ENCODE measurements at regions not wholly inside any gene's neighbourhood (a gene's known extent, or its start where the extent isn't known, plus 50 kb on each side); places are given as distances from the start of the nearest gene placed in this dataset.
"Not testable (repeated sequence)": the region's sequence is repeated elsewhere in the genome, so short reads cannot be mapped to it uniquely, and the experiment has no call there.

DNA sequence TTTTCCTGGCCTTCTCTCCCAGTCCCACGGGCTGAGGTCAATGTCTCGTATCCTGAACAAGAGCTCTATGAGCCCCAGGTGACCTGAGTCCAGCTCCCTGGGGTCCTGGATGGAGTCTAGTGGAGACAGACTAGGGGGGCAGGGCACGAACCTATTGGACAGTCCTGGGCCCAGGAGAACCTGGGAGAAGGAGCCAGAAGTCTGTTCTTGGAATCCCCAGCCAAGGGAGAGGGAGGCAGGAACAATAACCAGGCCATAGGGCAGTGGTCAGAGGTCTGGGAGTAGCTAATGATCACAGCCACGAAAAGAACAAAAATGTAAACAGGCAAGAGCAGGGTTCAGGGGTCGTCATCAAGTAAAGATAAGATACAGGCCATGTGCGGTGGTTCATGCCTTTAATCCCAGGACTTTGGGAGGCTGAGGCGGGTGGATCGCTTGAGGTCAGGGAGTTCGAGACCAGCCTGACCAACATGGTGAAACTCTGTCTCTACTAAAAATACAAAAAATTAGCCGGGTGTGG lies 60.8 kb downstream of the COPRS start:
- DNase-seq = no peak

DNA sequence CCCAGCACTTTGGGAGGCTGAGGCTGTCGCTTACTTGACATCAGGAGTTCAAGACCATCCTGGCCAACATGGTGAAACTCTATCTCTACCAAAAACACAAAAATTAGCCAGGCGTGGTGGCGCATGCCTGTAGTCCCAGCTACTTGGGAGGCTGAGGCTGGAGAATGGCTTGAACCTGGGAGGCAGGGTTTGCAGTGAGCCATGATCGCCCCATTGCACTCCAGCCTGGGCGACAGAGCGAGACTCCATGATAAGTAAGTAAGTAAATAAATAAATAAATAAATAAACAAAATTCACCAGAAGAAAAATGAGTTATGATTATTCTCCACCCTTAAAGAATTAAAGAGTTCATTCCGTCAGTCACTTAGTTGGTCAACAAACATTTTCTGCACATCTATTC lies 63.1 kb downstream of the COPRS start:
- DNase-seq = not testable (repeated sequence)

DNA sequence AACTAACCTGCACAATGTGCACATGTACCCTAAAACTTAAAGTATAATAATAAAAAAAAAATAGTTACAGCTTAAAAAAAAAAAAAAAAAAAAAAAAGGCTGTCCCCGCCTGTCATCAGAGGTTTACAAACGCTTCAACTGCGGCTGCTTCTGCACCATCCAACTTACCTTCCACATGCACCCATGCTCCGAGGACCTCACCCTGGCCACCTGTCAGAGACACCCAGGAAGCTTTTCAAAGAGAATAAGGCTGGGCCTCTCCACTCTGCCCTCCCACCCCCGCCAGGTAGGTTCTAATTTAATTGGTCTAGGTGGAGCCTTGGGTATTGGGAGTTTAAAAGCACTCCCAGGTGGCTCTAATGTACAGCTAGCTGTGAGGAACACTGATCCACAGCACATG lies 64.9 kb downstream of the COPRS start:
- DNase-seq = no peak

DNA sequence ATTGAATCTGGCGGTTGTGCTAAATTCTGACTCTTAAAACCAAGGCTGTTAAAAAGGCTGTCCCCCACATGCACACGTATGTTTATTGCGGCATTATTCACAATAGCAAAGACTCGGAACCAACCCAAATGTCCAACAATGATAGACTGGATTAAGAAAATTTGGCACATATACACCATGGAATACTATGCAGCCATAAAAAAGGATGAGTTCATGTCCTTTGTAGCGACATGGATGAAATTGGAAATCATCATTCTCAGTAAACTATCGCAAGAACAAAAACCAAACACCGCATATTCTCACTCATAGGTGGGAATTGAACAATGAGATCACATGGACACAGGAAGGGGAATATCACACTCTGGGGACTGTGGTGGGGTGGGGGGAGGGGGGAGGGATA lies 65.4 kb downstream of the COPRS start:
- not testable (repeated sequence) for DNase-seq

DNA sequence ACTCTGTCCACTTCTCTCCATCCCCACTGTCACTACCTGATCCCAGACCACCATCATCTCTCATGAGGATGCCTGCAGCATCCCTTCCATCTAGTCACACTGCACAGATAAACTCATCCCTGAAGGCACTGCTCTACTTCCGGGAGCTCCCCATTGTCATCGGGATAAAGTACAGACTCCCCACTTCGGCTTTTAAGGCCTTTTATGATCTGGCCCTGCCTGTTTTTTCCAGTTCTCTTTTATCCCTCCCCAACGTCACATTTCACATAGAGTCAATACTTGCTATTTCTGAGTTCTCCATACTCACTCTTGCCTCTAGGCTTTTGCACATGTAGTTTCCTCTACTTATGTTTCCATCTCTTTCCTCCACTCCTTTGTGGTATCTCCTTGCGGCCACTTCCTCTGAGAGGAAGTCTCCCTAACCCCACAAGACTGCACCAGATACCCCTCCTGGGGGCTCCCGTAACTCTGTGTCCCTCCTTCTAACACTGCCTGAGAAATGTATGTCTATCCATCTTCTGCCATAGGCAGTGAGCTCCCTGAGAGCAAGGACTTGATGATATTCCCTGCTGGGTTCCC lies 66.9 kb downstream of the COPRS start:
- no peak for DNase-seq

DNA sequence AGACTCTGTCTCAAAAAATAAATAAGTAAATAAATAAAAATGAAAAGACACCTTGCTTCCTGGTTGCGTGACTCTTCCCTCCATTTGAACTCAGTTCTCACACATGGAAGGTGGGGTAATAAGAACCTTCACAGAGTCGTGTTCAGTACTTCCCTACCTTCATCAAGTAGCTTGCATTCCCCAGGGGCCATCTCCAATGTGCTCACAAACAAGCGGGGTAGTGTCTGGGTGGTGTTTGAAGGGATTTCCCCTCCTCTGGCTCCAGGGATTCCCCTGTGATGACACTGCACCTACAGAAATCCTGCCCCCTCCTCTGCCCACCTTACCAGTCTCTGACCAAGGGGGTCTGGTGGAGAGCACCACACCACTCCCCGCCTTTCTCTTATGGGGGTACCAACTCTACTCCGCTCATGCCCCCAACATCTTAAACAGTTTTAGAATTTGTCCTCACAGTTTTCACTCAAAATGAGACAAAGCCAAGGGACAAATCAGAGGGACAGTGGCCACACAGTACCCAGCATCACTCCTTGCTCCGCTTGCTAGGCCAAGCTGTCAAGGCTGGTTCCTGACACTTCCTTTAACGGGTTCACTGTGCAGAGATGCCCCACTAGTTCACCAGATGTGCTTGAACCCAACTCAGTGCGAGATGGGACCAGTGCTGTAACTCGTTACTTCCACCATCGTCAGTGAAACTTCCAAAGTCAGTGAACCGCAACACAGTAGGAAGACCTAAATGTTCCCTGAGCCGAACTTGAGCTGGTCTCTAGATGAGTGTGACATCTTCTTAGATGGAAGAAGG lies 69.1 kb downstream of the COPRS start:
- DNase-seq = no peak

DNA sequence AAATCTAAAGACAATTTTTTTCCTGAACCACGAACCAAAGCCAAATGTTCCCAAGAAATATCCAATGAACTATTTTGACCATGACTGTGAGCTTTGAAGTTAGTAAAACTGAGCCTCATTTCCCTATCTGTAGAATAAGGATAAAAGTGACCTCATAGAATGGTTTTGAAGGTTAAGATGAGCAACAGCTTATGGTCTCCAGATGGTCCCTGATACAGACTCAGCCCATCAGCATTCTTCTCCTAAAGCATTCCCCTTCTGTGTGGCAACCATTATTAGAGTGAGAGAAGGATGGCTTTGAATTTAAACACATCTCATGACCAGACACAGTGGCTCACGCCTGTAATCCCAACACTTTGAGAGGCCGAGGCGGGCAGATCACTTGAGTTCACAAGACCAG lies 70.1 kb downstream of the COPRS start:
- DNase-seq = no peak

DNA sequence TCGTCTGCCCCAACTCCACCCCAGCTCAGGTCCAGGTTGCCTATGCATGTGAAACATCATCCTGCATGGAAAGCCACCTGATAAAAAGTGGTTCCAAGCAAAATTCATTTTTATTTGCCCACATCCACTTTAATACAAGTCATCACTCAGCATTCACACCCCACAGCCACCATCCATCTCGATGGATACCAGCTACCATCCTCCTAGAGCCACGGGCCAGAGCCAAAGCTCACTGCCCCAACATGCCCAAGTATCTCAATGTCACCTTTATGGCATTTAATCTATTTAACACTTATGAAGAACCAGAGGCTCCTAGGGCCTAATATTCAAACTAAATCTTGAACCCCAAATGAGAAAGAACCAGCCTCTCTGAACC lies 70.5 kb downstream of the COPRS start:
- no peak for DNase-seq

DNA sequence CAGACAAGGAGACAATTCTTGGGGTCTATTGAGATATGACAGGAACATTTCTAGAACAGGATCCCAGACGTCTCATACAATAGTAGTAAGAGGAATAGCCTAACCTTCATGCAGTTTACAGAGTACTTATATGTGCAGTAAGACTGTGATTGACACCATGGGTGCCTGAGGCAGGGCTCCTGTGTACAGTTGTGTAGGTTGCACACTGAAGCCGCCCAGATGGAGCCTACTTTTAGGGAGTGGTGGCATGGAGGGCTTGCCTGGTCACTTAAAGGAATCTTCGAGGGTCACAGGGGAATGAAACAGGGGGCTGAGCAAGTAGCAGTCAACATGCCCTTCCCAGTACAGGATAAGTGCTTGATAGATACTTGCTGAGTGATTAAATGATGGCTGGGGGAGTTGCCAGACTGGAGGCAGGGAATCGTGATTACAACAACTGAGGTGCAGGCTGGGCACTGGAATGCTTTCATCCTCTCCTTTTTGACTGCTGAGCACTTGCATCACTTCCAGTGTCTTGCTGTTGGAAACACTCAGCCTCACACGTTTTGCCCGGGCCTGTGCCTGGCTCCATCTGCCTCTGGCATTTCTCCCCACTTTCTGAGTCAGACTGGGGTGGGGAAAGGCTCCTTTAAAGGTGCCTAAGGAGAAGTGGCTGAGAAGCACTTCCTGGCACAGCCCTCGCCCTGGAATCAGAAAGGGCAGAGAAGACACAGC lies 71.0 kb downstream of the COPRS start:
- no peak for DNase-seq

DNA sequence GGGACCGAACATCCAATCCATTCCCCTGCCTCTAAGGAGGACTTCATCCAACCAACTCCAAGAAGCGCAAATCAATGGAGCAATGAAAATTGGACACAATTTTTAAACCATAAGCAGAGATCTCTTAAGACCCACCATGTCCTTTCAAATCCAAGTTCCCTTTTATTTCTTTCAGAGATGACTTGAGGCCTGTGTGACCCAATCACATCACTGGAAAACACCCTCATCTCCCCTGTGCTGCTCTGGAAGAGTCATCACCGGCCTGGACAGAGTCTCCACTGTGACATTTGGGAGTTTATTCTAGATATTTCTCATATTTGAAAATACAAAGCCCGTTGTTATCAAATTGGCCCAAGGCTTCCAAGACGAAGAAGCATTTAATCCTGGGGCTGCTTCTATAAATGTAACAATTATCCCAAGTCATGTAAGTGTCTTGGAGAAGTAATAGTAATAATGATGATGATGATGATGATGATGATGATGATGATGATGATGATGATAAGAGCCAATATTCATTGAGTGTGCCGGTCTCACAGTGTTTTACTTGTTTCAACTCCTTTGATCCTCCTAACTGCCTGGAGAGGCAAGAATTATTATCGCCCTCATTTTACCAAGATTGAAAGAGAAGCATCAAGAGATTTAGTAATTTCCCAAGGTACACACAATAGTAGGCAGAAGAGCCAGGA lies 72.1 kb downstream of the COPRS start:
- no peak for DNase-seq

DNA sequence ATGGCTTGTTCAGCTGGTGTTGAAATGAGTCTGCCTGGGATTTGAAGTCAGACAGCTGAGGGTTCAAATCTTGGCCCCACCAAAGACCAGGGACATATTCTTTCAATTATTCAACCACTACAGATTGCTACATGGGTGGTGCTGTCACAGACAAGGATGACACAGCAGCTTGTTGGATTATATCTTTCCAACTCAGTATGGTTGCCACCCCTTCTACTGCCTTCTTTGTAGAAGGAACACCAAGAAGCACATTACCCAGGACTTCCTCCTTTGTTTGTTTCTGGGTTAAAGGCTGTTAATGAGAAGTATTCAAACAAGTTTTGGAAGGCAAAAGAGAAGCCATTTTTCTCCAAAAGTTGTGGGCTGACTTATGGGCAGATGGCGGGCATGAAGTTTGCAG lies 78.6 kb downstream of the COPRS start:
- DNase-seq = no peak

DNA sequence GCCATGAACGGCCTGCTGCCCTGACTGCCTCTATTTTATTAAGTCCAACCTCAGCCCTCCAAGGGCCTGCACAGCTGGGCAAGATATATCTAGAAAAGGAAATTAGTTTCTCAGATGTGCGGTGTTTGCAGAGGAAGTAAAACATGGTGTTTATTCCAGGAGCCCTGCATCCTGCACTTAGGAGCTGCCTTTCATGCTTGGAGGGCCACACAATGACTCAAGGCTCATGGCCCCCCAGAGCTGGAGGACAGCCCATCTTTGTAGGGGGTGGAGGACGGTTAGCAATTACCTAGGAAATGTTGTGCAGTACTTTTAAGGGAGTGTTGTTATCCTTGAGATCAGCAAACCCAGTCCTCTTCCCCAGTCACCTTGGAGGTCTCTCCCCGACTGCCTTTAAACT lies 80.5 kb downstream of the COPRS start:
- DNase-seq = no peak

DNA sequence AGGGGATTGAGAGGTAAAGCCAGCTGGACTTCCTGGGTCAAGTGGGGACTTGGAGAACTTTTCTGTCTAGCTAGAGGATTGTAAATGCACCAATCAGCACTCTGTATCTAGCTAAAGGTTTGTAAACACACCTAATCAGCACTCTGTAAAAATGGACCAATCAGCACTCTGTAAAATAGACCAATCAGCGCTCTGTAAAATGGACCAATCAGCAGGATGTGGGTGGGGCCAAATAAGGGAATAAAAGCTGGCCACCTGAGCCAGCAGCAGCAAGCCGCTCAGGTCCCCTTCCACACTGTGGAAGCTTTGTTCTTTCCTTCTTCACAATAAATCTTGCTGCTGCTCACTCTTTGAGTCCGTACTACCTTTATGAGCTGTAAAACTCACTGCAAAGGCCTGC lies 87.7 kb downstream of the COPRS start:
- not testable (repeated sequence) for DNase-seq

DNA sequence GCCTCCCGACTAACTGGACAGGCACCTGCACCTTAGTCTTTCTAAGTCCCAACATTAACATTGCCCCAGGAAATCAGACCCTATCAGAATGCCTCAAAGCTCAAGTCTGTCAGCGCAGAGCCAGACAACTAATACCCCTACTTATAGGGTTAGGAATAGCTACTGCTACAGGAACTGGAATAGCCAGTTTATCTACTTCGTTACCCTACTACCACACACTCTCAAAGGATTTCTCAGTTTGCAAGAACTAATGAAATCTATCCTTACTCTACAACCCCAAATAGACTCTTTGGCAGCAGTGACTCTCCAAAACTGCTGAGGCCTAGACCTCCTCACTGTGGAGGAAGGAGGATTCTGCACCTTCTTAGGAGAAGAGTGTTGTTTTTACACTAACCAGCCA lies 88.5 kb downstream of the COPRS start:
- not testable (repeated sequence) for DNase-seq

DNA sequence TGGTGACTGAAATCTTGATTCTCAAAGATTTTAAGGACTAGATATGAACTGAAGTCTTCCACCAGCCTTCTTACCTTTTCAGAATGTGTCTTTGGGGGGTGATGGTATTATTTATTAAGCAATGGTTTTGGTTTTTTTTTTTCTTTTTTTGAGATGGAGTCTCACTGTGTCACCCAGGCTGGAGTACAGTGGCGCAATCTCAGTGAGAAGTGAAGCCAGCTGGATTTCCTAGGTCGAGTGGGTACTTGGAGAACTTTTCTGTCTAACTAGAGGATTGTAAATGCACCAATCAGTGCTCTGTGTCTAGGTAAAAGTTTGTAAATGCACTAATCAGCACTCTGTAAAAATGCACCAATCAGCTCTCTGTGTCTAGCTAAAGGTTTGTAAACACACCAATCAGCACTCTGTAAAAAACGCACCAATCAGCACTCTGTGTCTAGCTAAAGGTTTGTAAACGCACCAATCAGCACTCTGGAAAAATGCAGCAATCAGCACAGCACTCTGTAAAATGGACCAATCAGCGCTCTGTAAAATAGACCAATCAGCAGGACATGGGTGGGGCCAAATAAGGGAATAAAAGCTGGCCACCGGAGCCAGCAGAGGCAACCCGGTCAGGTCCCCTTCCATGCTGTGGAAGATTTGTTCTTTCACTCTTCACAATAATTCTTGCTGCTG lies 97.1 kb downstream of the COPRS start:
- DNase-seq = not testable (repeated sequence)

DNA sequence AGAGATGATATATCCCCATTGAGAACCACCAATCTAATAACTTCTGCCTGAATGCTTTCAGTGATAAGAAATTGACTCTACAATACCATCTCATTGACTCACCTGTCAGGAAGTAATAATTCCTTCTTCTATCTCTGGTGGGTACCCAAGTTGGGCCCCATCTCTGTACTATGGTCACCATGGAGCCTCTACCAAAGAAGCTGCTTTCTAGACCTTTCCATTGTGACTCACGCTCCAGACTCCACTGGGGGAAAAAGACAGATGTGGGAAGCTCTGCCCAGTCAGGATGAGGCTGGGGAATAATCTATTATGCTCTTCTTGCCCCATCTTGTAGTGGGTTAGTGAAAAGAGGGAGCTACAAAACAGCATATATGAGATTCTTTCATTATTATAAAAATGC lies 100.4 kb downstream of the COPRS start:
- DNase-seq = no peak

DNA sequence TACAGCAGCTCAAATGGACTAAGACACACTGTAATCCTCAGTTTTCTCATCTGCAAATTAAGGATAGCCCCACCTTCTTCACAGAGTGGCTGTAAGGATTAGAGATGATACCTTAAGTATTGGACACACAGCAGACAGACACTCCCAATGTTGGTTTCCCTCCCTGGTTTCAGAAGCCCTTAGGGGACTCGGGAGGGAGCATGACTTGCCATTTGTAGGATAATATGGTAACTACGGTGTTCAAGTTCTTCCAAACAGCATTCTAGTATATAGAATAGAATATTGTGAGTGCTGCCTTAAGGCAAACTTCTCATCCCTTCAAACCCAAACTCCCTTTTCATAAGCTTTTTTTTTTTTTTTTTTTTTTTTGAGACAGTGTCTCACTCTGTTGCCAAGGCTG lies 101.9 kb downstream of the COPRS start:
- no peak for DNase-seq

DNA sequence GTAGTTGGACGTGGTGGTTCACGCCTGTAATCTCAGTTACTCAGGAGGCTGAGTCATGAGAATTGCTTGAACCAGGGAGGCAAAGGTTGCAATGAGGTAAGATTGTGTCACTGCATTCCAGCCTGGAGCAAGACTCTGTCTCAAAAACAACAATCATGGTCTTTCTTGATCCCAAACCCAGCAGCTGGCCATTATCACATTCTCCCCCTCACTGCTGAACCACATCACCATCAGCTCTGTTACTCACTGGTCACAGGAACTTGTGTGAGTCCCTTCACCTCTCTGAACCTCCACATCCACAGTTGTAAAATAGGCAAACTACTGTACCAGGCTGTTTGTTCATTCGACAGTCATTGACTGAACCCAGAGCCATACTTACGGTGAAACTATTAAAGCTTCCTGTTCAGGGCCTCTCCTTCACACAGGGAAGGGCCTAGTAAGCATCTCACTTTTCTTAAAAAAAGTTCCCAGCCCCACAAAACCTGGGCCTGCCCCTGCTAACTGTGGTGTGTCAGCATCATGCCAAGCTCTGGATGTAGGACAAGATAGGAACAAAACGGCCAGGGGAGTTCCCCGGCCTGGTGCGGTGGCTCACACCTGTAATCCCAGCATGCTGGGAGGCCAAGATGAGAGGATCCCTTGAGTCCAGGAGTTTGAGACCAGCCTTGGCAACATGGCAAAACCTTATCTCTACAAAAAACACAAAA lies 104.7 kb downstream of the COPRS start:
- DNase-seq = no peak

DNA sequence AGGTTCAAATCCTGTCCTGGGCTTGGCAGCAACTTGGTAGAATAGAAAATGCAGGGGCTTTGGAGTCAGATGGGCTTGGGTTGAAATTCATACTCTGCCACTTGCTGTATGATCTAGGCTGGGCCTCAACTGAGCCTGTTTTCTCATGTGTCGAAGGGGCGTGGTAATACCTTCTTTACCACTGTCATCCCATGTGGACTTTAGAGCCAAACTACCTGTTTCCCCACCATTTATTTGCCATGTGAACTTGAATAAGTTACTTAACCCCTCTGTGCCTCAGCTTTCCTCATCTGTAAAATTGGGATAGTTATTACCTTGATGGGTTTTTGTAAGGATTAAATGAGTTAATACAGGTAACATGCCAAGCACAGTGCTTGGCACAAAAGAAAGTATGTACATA lies 106.0 kb downstream of the COPRS start:
- DNase-seq = no peak

DNA sequence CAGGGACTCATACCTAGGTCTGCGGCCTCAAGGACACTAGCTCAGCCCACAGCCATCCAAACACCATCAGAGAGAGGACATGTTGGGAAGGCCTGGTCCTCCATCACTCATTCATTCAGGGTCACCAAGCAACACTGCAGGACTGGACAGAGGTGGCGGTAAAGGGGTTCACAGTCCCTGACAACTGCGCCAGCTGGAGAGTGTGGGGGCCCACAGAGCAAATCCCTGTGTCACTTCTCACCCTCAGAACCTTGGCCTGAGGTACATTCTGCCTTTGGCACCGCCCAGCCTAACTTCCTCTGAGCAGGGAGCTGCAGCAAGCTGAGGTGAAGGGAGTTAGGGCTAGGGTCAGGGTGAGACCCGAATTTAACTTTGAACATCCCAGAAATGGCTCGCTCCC lies 106.5 kb downstream of the COPRS start:
- no peak for DNase-seq

DNA sequence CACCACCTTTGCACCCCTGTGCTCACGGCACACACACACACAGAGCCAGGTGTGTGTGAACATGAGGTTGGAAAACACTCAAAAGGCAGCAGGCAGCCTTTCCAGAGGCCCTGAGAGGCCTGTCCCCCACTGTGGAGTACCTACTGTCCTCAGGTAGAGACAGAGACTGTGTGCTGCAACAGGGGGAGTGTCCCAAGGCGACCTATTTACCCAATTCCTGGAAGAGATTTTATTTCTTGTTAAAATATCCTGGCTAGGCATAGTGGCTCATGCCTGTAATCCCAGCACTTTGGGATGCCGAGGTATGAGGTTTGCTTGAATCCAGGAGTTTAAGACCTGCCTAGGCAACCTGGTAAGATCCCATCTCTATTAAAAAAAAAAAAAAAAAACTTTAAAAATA lies 108.5 kb downstream of the COPRS start:
- DNase-seq = no peak

DNA sequence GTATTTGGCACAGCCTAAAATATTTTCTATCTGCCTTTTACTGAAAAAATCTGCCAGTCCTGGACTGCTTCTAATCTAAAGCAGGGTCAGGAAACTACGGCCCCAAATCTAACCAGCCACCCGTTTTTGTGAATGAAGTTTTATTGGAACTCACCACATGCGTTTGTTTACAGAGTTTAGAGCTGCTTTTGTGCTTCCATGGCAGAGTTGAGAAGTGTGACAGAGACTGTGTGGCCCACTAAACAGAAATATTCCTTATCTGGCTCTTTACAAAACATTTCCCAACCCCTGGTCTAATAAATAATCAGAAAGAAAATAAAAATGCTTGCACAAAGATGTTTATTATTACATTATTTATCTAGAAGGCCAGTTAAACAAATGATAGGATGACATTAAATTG lies 110.2 kb downstream of the COPRS start:
- no peak for DNase-seq
